OCI-LY7 (cell line): ENCODE measurements at regions not wholly inside any gene's neighbourhood (a gene's known extent, or its start where the extent isn't known, plus 50 kb on each side); places are given as distances from the start of the nearest gene placed in this dataset.

ENCODE experiments used
- BruUV-seq: library from RNA; stranded (reverse); fragments of 400-500 nt; replicated peaks from 2 replicates; lab custom pipeline; 2021; lab: Mats Ljungman, UMichigan
- CTCF ChIA-PET: fragments of 300-600 bp; sonication (Branson Sonifier 250); formaldehyde crosslinking; loops from one replicate; lab custom pipeline; 2022; ENCODE audit warnings: antibody characterized with exemption; ENCODE audit not compliant: unreplicated experiment; lab: Charles Lee
- POLR2A ChIA-PET: fragments of 300-600 bp; sonication (Branson Sonifier 250); formaldehyde crosslinking; loops from one replicate; lab custom pipeline; 2022; ENCODE audit warnings: antibody characterized with exemption; lab: Charles Lee
- DNase-seq: peaks from one replicate; pipeline ENCODE4 v3.0.0-alpha.2; 2015; ENCODE audit warnings: low spot score
- H2AFZ ChIP-seq: fragments of 200-600 bp; sonication (generic), shearing (Covaris generic); 2 replicates; pipeline ENCODE4 v1.6.1; 2014; ENCODE audit warnings: mild to moderate bottlenecking, antibody characterized with exemption, low read length, moderate library complexity
- H3K27ac ChIP-seq: fragments of 200-600 bp; sonication (generic); 2 replicates; pipeline ENCODE4 v1.5.1; 2014; ENCODE audit warnings: mixed run types, low read depth, mild to moderate bottlenecking, moderate library complexity, low read length, inconsistent platforms; ENCODE audit not compliant: poor library complexity, severe bottlenecking
- H3K36me3 ChIP-seq: fragments of 200-600 bp; sonication (generic); 2 replicates; pipeline ENCODE4 v1.6.1; 2014; ENCODE audit warnings: mild to moderate bottlenecking, antibody characterized with exemption, low read length, moderate library complexity, mixed read lengths; ENCODE audit not compliant: insufficient read depth
- H3K4me1 ChIP-seq: fragments of 200-600 bp; sonication (generic); 2 replicates; pipeline ENCODE4 v1.5.1; 2014; ENCODE audit warnings: mild to moderate bottlenecking, low read length; ENCODE audit not compliant: insufficient read depth, poor library complexity, severe bottlenecking
- H3K4me2 ChIP-seq: fragments of 200-600 bp; sonication (generic); 2 replicates; pipeline ENCODE4 v1.6.1; 2014; ENCODE audit warnings: mild to moderate bottlenecking, low read length
- H3K4me3 ChIP-seq: fragments of 200-600 bp; sonication (generic); 2 replicates; pipeline ENCODE4 v1.5.1; 2014; ENCODE audit warnings: mild to moderate bottlenecking, low read depth, low read length; ENCODE audit not compliant: poor library complexity, severe bottlenecking
- H3K79me2 ChIP-seq: fragments of 200-600 bp; sonication (generic); 2 replicates; pipeline ENCODE4 v1.6.1; 2016; ENCODE audit warnings: low read depth, mild to moderate bottlenecking, low read length, moderate library complexity, mixed read lengths; ENCODE audit not compliant: insufficient read depth
- H3K9me2 ChIP-seq: fragments of 200-600 bp; sonication (generic); 2 replicates; pipeline ENCODE4 v1.6.1; 2016; ENCODE audit warnings: mild to moderate bottlenecking, low read length, mixed read lengths; ENCODE audit not compliant: insufficient read depth
- H3K9me3 ChIP-seq: fragments of 200-600 bp; sonication (generic); 2 replicates; pipeline ENCODE4 v1.6.1; 2014; ENCODE audit warnings: mild to moderate bottlenecking, mixed run types, low read length, mixed read lengths
- H4K20me1 ChIP-seq: fragments of 200-600 bp; sonication (generic); 2 replicates; pipeline ENCODE4 v1.6.1; 2014; ENCODE audit warnings: mild to moderate bottlenecking, antibody characterized with exemption, low read length, moderate library complexity, mixed read lengths; ENCODE audit not compliant: insufficient read depth
- EZH2phosphoT487 ChIP-seq: fragments of 200-600 bp; sonication (generic); IDR thresholded peaks from 2 replicates; pipeline ENCODE4 v1.6.1; 2018; ENCODE audit warnings: low read depth, borderline replicate concordance, mild to moderate bottlenecking, mixed run types, antibody characterized with exemption, low read length, moderate library complexity, mixed read lengths
- intact Hi-C: fragments of 100-400 bp; cut with micrococcal nuclease; formaldehyde crosslinking; loops from one replicate; pipeline ENCODE4 v1.10.0; 2022; ENCODE audit not compliant: unreplicated experiment
- TF ChIP-seq, protein P1 (sequence below): fragments of 200-600 bp; sonication (generic); conservative IDR thresholded peaks from 2 replicates; pipeline ENCODE4 v1.5.1; 2014; ENCODE audit warnings: mild to moderate bottlenecking, antibody characterized with exemption, low read length, moderate library complexity, mixed read lengths

DNA sequence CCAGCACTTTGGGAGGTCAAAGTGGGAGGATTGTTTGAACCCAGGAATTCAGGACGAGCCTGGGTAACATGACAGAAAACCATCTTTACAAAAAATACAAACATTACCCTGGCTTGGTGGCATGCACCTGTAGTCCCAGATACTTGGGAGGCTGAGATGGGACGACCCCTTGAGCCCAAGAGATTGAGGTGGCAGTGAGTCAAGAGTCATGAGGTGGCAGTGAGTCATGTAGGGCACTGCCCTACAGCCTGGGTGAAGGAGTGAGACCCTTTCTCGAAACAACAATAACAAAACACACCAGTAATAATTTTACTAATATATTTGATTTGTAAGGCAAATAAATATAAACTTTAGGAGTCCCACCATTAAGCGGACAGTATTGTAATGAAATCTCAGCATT is 1906.2 kb downstream of the NCAM2 start:
- no peak for TF ChIP-seq EZH2phosphoT487
- TF ChIP-seq, protein P1, sequence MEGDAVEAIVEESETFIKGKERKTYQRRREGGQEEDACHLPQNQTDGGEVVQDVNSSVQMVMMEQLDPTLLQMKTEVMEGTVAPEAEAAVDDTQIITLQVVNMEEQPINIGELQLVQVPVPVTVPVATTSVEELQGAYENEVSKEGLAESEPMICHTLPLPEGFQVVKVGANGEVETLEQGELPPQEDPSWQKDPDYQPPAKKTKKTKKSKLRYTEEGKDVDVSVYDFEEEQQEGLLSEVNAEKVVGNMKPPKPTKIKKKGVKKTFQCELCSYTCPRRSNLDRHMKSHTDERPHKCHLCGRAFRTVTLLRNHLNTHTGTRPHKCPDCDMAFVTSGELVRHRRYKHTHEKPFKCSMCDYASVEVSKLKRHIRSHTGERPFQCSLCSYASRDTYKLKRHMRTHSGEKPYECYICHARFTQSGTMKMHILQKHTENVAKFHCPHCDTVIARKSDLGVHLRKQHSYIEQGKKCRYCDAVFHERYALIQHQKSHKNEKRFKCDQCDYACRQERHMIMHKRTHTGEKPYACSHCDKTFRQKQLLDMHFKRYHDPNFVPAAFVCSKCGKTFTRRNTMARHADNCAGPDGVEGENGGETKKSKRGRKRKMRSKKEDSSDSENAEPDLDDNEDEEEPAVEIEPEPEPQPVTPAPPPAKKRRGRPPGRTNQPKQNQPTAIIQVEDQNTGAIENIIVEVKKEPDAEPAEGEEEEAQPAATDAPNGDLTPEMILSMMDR, result no peak
- Histone ChIP-seq H2AFZ (no peak overlapping the region), H3K79me2 (no peaks in the 10 kb centered on the region), H3K4me3 (no peak overlapping the region), H3K9me2 (no peaks in the 10 kb centered on the region), H3K4me1 (no peaks in the 10 kb centered on the region), H3K36me3 (no peaks in the 10 kb centered on the region), H3K27ac (no peak overlapping the region), H3K4me2 (no peak overlapping the region), H4K20me1 (no peaks in the 10 kb centered on the region), H3K9me3 (peaks cover 19% of the 10 kb centered on the region; the same call in 1 of the 2 replicates)
- intact Hi-C loops, result no loop called here
- BruUV-seq, result no TSS peak
- CTCF ChIA-PET, result no interaction called here
- POLR2A ChIA-PET, result no interaction called here
- DNase-seq, result no peak

DNA sequence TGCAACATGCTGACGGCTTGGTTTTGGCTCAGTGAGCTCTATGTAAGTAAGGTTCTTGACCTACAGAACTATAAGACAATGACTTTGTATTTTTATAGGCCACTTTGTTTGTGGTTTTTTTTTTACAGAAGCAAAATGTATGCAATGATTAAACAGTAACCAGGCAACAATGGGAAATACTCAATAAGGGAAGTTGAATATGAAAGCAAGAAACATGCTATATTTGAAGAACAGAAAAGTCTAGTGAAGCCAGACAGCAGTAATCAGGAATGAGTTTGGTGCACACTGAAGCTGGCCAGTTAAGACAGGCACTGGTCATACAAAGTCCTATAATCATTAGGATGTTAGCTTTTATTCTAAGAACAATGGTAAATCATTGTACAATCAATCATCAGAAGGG is 1926.8 kb downstream of the NCAM2 start:
- CTCF ChIA-PET, result no interaction called here
- no TSS peak for BruUV-seq

DNA sequence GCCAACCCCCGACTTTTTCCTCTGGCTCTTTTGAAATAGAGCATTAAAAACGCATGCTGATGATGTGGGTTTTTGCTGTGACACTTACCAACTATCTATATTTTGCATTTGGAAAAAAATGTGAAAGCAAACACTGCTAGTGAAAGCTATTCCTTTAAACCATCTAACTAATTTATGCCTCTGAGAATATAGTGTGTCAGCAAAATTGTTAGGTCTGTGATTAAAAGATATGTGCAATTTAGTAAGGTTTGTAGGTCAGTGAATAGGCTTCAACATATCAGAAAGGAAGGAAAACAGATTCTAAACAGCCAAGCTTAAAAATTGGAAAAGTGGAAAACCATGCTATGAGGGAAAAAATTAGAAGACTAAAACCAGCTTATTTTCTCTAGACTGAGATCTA is 1929.3 kb downstream of the NCAM2 start:
- H3K4me1 ChIP-seq, result no peaks in the 10 kb centered on the region
- no peaks in the 10 kb centered on the region for H3K9me2 ChIP-seq
- POLR2A ChIA-PET, result interaction anchor here (0.6 kb wide), 1 partner anchor 487 kb away, joined by 3 read pairs; no protein-coding TSS in a partner anchor
- CTCF ChIA-PET, result no interaction called here
- no peaks in the 10 kb centered on the region for H3K36me3 ChIP-seq
- peaks cover 30% of the 10 kb centered on the region; the same call in 1 of the 2 replicates for H3K9me3 ChIP-seq
- no peaks in the 10 kb centered on the region for H4K20me1 ChIP-seq
- no peak overlapping the region for H3K27ac ChIP-seq
- H3K79me2 ChIP-seq, result no peaks in the 10 kb centered on the region
- TF ChIP-seq, protein P1, result no peak
- TF ChIP-seq EZH2phosphoT487, result no peak
- no TSS peak for BruUV-seq
- H3K4me3 ChIP-seq, result no peak overlapping the region
- intact Hi-C loops, result no loop called here
- no peak overlapping the region for H3K4me2 ChIP-seq
- no peak for DNase-seq
- no peak overlapping the region for H2AFZ ChIP-seq

More for the DNA sequence above, 1926.8 kb downstream of the NCAM2 start:
- Histone ChIP-seq H3K27ac (no peak overlapping the region), H3K9me2 (no peaks in the 10 kb centered on the region), H4K20me1 (no peaks in the 10 kb centered on the region), H2AFZ (no peak overlapping the region), H3K4me3 (no peak overlapping the region), H3K36me3 (no peaks in the 10 kb centered on the region), H3K4me1 (no peaks in the 10 kb centered on the region), H3K9me3 (peaks cover 23% of the 10 kb centered on the region; the same call in 1 of the 2 replicates), H3K4me2 (no peak overlapping the region), H3K79me2 (no peaks in the 10 kb centered on the region)
- no peak for DNase-seq
- no peak for TF ChIP-seq EZH2phosphoT487
- TF ChIP-seq, protein P1, result no peak
- POLR2A ChIA-PET, result no interaction called here
- intact Hi-C loops, result no loop called here
